GM19397 (cell line): ENCODE measurements at regions not wholly inside any gene's neighbourhood (a gene's known extent, or its start where the extent isn't known, plus 50 kb on each side); places are given as distances from the start of the nearest gene placed in this dataset.
"Not testable (repeated sequence)": the region's sequence is repeated elsewhere in the genome, so short reads cannot be mapped to it uniquely, and the experiment has no call there.

Source experiments
- ATAC-seq: cut with Tn5 transposase; IDR thresholded peaks from one replicate; pipeline ENCODE4 v1.9.1; 2021; ENCODE audit warnings: mild to moderate bottlenecking, moderate library complexity; ENCODE audit not compliant: unreplicated experiment

DNA sequence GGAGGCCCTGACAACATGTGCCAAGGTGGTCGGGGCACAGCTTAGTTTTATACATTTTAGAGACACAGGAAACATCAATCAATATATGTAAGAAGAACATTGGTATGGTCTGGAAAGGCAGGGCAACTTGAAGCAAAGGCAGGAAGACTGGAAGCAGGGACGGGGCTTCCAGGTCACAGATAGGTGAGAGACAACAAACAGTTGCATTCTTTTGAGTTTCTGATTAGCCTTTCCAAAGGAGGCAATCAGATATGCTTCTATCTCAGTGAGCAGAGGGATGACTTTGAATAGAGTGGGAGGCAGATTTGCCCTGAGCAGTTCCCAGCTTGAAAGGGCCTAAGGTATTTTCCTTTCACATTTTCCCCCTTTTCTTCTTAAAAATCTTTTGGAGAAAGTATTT is 311.0 kb upstream of the RGS17 start:
- ATAC-seq = no peak

DNA sequence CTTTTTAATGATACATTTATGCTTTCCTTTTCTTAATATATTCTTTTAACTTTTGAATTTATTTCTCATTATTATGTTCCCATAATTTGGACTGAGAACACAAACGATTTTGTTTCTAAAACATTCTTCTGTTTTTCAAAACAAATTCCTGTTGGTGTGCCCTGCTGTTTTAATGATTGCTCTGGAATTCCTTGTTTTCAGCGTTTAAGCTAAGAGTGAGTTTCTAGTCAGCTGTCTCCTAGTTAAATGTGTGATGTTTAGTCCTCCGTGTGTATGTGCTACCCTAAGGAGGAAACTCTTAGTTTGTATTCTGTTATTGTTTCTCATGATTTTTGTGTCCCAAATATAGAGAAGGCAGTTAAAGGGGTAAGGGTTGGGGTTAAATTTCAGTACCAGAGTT is 306.1 kb upstream of the RGS17 start:
- ATAC-seq = no peak

DNA sequence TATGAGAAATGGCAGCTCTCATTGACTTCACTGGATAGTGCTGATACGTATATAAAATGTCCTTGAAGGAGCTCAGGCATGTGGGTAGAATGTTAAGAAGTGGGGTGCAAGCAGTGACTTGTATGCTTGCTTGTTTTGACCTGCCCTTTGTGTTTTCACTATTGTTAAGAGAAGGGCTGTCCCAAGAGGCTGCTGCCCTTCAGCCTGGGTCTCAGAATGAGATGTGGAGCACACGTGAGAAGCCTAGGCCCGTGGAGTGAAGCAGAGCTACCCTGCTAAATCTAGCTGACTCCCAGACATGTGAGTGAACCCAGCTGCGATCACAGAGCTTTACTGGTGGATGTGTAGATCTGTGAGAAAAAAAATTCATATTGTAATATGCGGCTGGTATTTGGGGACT is 305.3 kb upstream of the RGS17 start:
- no peak for ATAC-seq

DNA sequence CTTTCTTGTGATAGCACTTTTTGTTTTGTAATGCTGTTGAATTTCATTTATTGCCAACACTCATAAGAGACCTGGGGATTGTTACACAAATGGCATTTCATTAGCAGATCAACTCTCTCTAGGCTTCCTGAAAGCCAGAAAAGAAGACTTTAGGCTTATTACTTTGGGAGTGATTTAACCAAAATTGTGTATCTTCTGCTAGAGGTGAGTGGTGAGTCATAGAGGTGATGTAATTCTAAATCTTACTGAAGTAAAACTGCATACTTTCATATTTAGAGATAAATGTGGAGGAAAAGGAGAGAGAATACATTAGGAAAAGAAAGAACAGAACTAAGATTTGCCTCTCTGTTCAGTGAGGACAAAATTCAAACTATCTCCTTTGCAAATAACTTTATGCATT is 304.7 kb upstream of the RGS17 start:
- no peak for ATAC-seq

DNA sequence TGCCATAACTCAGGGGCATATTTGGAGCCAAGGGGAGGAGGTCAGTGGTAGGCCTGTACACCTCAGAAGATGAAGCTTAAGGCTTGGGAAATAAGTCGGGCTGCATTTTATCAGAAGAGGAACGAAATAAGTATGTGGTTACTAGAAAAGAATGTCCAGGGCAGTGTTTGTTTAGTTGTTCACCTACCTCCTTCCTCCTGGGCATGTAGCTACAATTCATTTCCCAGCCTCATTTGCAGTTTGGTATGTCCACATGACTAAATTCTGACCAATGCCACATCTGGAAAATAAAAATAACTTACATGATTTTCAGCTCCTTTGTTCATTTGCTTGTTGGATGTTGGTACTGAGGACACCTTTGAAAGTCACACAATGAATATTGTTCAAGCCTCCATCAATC is 294.5 kb upstream of the RGS17 start:
- ATAC-seq = no peak

DNA sequence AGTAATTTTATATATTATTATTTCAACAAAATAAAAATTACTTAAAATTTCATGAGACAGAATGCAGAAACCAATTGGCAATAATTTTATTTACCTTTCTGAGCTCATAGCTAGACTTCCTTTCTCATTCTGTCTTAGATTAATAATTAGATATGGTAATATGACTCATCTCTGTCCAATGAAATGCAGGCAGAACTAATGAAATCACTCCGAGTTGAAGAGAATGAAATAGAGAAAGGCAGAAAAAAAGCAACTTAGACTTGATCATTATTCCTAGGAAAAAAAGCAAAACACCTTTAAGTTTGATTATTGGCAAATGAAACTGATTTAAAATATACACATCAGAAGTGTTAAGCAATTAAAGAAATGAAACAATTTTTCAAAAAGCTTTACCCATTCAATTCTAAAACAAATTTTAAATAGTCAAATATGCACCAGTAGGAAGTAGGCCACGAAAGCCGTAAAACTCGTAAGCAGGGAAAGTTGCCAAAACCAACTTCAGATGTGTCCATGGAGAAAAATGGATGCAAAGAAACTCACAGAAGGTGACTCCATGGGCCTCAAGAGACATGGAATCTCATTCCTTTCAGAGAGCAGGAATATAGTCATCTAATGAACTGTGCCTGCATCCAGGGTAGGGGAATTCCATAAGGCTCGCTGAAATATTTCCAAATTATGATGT is 293.8 kb upstream of the RGS17 start:
- no peak for ATAC-seq

DNA sequence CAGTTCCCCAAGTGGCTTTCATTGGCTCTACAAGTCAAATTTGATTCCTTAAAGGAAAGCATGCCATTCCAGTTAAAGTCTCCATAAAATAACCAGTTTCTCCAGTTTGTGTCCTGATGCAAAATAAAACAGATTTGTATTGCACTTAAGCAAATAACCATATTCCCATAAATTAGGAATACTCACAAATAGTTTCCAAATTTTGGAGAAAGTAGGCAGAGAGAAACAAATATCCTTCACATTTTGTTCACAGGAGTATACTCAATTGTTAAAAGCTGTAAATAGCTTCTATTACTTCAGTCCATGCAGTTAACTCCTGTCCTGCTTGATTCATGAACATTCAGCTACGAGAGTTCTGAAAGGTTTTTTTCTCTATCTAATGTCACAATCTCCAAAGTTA is 281.4 kb upstream of the RGS17 start:
- no peak for ATAC-seq

DNA sequence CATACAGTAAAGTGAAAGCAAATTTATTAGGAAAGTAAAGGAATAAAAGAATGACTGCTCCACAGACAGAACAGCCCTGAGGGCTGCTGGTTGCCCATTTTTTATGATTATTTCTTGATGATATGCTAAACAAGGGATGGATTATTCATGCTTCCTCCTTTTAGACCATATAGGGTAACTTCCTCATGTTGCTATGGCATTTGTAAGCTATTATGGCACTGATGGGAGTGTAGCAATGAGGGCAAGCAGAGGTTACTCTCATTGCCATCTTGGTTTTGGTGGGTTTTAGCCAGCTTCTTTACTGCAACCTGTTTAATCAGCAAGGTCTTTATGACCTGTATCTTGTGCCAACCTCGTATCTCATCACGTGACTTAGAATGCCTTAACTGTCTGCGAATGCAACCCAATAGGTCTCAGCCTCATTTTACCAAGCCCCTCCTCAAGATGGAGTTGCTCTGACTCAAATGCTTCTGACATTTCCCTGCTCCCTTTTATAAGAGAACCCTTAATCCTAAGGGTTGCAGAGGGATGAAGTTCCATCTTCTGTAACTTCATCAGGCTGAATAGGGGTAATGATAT is 280.1 kb upstream of the RGS17 start:
- no peak for ATAC-seq

DNA sequence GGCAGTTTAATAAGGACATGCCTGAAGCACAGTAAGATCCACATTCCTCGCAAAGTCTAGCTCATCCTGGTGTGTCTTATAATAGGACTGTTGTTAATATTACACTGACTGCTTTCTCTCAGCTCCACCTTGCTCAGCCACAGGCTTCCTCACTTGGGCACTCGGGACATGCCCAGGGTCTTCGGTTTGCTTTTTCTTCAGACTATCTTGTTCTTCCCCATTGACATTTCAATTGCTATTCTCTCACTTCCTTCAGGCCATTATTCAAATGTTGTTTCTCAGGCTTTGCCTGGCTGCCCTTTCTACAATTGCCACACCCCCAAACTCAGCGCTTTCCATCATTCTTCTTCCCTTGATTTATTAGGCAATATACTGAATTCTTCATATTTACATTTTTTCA is 274.8 kb upstream of the RGS17 start:
- no peak for ATAC-seq

DNA sequence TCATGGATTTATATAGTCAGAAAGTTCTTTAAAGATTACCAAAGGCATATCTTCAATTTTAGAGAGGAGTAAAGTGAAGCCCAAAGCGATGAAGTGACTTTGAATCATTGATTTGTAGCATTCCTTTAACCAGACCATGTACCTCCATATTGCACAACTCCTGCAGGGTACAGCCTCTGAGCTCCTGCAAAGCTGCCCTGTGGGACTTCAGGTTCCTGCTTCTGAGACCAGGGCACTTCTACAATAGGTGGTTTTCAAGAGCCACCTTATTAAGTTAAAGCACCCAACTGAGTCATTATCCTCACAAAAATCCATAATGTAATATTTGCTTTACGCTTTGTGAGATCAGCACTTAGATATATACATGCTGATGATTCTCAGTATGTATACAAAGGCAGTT is 270.7 kb upstream of the RGS17 start:
- ATAC-seq = no peak

DNA sequence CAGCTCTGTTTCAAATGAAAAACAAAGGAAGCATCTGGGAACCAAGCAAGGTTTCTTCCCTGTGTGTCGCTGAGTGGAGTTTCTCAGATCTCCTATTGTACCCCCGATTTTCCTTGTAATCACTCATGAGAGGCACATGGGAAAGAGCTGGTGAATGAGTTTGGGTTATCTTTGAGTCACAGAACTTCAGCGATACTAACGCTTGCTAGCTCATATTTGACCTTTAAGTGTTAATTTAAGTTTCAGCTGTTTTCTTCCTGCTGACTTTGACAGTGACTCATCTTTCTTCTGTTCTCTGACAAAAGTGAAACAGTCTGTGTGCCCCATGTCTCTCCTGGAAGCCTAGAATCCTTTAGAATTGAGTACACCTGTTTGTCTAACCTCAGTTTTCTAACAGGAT is 261.1 kb upstream of the RGS17 start:
- ATAC-seq = no peak

DNA sequence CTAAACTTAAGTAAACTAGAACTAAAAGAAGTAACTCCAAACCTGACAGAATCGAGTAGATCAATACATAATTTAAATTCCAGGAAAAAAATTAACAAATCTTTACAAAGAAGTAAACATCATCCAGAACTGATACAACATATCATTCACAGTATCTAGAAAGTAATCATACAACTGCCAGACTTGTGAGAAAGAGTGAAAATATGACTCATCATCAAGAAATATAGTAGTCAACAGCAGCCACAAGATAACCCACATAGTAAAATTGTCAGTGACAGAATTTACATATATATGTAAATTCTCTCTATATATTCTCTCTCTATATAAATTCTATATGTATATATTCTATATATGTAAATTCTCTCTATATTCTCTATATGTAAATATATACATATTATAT is 242.8 kb upstream of the RGS17 start:
- no peak for ATAC-seq

DNA sequence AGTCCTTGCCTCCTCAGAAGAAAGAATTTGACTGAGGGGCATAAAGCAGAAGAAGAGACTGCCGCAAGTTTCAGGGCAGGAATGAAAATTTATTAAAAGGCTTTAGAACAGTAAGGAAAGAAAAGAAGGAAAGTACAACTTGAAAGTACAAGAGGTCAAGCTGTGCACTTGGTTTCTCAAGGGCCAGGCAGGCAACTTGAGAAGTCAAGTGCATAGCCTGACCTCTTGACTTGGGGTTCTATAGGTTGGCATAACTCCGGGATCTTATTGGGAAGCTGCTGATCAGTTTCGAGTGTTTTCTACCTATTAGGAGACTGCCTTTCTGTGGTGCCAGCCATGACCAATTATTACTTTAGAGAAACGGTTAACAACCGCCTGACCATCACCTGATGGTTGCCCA is 237.0 kb upstream of the RGS17 start:
- ATAC-seq = no peak

DNA sequence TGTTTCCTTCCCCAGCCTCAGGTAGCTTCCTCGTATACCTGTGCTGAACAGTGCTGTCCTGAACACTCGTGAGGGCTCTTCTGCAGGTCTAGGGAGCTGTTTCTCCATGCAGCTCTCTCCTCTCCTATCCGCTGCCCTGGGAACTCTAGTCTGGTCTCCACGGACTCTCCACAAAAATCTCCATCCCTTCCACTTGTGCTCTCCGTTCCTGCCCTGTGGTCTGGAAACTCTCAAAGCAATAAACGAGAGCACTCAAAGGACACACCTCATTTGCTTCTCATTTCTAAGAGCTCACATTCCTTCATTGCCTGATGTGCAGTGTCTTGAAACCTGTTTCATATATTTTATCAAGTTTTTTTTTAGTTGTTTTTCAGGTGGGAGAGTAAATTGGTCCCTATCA is 235.9 kb upstream of the RGS17 start:
- ATAC-seq = no peak

DNA sequence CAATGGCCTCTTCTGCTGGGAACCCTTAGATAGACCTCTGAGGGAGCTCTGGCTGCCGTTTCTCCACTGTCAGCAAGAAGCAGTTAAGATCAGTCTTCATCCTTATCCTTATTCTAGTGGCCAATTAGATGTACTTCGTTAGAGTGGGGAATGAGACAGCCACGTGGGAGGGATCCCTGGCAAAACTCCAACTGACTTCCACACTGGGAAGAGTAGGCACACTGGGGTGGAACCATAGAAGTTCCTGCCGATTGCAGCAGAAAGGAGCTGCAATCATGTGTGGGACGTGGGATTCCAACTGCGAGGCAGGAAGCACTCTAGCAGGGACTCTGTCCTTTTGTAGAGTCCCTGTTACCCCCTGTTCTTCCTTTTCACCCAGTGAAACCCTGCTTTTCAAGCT is 226.3 kb upstream of the RGS17 start:
- no peak for ATAC-seq

DNA sequence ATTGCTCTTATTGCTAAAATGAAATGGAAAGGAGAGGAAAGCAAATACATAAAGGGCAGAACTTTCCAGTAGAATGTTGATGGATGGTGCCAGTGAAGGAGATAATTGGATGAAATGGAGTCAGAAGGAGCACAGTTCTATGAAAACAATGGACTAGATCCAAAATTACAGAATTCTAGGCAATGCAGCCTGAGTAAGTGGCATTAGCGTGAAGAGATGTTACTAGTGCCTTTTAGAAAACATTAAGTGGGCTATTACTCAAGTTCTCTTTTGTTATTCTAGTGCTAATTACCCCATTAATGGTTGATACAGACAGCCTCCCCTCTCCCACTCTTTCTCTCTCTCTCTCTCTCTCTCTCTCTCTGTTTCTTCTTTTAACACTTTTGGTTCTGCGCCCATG is 209.5 kb upstream of the RGS17 start:
- no peak for ATAC-seq

DNA sequence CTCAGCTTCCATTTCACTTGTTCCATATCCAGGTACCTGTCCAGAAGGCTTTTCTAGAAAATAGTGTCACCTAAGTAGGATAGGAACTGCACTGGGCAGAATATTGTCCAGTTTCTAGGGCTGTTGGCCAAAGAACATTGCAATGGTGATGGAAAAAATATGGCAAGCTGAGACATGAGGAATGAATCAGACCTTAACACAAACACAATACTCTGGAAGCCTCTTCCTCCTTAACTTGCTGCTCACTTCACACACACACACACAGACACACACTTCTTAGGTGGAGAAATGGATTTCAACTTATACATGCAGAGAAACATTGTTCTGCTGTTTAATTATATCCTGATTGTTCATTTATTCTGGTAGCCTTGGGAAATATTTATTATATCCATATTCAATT is 203.0 kb upstream of the RGS17 start:
- no peak for ATAC-seq

DNA sequence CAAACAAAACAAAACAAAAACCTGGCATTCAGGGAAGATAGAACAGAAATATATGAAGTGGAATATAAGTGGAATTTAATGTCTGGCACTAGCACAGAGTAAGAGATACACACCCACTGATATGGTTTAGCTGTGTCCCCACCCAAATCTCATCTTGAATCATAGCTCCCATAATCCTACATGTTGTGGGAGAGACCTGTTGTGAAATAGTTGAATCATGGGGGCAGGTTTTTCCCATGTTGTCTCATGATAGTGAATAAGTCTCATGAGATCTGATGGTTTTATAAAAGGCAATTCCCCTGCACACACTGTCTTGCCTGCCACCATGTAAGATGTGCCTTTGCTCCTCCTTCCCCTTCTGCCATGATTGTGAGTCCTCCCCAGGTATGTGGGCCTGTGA is 200.1 kb upstream of the RGS17 start:
- not testable (repeated sequence) for ATAC-seq

DNA sequence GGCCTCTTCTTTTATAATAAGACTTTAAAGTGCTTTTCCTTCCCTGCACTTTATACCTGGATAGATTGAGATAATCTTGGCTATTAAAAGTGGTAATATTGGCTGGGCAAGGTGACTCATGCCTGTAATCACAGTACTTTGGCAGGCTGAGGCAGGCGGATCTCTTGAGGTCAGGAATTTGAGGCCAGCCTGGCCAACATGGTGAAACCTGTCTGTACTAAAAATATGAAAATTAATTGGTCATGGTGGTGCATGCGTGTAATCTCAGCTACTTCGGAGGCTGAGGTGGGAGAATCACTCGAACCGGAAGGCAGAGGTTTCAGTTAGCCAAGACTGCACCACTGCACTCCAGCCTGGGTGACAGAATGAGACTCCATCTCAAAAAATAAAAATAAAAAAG is 197.1 kb upstream of the RGS17 start:
- no peak for ATAC-seq

DNA sequence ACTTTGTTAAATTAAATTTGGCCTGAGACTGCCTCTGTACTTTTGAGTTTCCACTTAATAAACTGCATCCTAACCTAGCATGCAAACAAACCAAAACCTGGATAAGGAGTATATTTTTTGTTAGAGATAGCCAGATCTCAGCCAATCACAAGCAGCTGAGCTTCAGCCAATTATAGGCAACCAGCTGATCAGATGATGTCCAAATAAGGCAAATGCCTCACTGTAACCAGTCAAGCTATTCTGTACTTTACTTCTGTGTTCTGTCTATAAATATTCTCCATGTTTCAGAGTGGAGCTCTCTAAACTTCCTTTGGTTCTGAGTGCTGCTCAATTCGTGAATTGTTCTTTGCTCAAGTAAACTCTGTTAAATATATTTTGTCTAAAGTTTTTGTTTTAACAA is 194.6 kb upstream of the RGS17 start:
- ATAC-seq = no peak

DNA sequence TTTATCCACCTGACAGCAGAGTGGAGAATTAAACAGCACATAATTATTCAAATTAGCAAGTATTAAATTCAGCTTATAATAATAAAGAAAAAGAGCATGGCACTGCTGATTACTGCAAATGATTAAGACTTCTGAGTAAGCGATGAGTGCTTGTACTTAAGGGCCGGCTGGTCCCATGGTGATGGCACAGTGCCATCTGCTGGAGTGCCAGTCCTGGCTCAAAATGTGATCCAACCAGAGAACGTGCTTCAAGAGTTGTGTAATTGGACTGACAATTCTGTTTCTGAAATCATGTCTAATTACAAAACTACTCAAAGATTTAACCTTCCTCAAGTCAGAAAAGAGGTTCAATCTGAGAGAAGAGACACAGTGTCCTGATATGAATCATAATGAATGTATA is 181.6 kb upstream of the RGS17 start:
- no peak for ATAC-seq

DNA sequence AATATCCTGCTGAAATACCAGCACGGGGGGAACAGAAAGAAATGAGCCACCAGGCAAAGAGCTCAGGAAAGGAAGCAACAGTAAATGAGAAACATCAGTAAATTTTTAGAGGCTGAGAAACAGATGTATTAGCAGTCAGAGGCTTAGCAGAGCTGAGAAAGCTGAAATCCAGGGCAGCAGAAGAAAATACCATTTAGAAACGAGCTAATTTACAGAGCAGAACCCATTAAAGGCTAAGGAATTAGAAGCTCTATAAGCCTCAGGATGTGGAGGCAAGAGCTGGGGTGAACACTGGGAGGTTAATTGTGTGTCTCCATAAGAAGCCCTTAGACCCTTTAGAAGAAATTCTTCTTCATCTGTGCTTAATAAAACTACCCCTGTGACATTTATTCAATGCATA is 178.6 kb upstream of the RGS17 start:
- no peak for ATAC-seq

DNA sequence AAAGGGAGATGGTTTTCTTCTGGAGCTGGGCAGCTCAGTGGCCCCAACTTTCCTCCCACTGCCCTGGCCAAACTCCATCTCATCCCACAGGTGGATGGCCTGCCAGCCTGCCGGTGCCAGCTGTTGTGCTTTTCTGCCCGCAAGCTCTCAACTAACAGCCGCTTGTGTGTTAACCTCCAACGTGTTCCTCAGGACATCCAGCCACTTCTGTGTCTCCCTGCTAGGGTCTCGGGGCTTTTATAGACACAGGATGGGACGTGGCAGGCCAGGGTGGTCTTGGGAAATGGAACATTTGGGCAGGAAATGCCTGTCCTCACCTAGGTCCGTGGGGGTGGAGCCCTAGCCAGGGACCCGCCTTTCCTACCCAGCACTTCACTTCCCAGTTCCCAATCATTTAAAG is 171.1 kb upstream of the RGS17 start:
- no peak for ATAC-seq
